ENCODE measurements at regions not wholly inside any gene's neighbourhood (a gene's known extent, or its start where the extent isn't known, plus 50 kb on each side); places are given as distances from the start of the nearest gene placed in this dataset.
"Not testable (repeated sequence)": the region's sequence is repeated elsewhere in the genome, so short reads cannot be mapped to it uniquely, and the experiment has no call there.

- DNase-seq, result no peak
Measured at GRCh38 chr11:29153078-29153477, 863.8 kb downstream of the KCNA4 start.

- DNase-seq, result not testable (repeated sequence)
Measured at GRCh38 chr11:29142573-29142972, 874.3 kb downstream of the KCNA4 start.

GRCh38 chr11:29135504-29135903 is 881.3 kb downstream of the KCNA4 start:
- no peak for DNase-seq

- no peak for DNase-seq
Measured at GRCh38 chr11:29131055-29131454, 885.8 kb downstream of the KCNA4 start.

- peak; percentile 45 for DNase-seq
Measured at GRCh38 chr11:29129844-29130243, 887.0 kb downstream of the KCNA4 start.

GRCh38 chr11:29127461-29127860 is 889.4 kb downstream of the KCNA4 start:
- DNase-seq, result no peak

- DNase-seq, result no peak
Measured at GRCh38 chr11:29125606-29126005, 891.2 kb downstream of the KCNA4 start.

- DNase-seq, result no peak
Measured at GRCh38 chr11:29124470-29124869, 892.4 kb downstream of the KCNA4 start.

GRCh38 chr11:29119707-29120618 is 896.9 kb downstream of the KCNA4 start:
- DNase-seq, result peak; percentile 98

GRCh38 chr11:29119116-29119515 is 897.7 kb downstream of the KCNA4 start:
- no peak for DNase-seq

- DNase-seq, result no peak
Measured at GRCh38 chr11:29100967-29101366, 915.9 kb downstream of the KCNA4 start.

GRCh38 chr11:29095821-29096220 is 921.0 kb downstream of the KCNA4 start:
- no peak for DNase-seq

- DNase-seq, result peak; percentile 19
Measured at GRCh38 chr11:29093416-29094120, 923.3 kb downstream of the KCNA4 start.

- no peak for DNase-seq
Measured at GRCh38 chr11:29087200-29087812, 929.5 kb downstream of the KCNA4 start.

- DNase-seq, result no peak
Measured at GRCh38 chr11:29075726-29076125, 941.1 kb downstream of the KCNA4 start.

GRCh38 chr11:29063630-29064361 is 953.0 kb downstream of the KCNA4 start:
- no peak for DNase-seq

- DNase-seq, result no peak
Measured at GRCh38 chr11:29061452-29061851, 953.3 kb downstream of the METTL15 start.

GRCh38 chr11:29056487-29056886 is 948.3 kb downstream of the METTL15 start:
- DNase-seq, result not testable (repeated sequence)

GRCh38 chr11:29051935-29052334 is 943.7 kb downstream of the METTL15 start:
- DNase-seq, result no peak

- DNase-seq, result not testable (repeated sequence)
Measured at GRCh38 chr11:29050962-29051361, 942.8 kb downstream of the METTL15 start.

- no peak for DNase-seq
Measured at GRCh38 chr11:29040489-29040888, 932.3 kb downstream of the METTL15 start.

GRCh38 chr11:29032384-29033149 is 924.4 kb downstream of the METTL15 start:
- DNase-seq, result no peak
